ENCODE measurements at regions not wholly inside any gene's neighbourhood (a gene's known extent, or its start where the extent isn't known, plus 50 kb on each side); places are given as distances from the start of the nearest gene placed in this dataset.
"Not testable (repeated sequence)": the region's sequence is repeated elsewhere in the genome, so short reads cannot be mapped to it uniquely, and the experiment has no call there.

DNA sequence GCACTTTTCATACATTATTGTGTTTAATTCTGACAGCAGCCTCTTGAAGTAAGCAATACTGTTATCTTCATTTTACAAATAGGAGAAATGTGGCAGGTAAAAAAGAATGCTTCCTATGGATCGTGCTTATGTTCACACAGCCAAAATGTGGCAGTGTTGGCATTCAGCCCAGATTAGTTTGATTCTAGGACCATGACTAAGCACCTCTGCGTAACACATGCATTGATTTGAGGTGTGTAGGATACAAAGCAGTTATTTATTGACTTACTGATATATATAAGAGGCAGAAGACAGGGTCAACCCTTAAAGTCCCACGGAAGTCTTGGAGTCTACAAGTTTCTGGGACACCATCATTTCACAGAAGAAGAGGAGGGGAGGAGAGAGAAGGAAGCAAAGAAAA is 1144.4 kb upstream of the GOT2 start:
- no peak for DNase-seq (ENCODE audit: low spot score)

GRCh38 chr16:59864981-59865666 is 1131.0 kb upstream of the GOT2 start:
- no peak for DNase-seq (ENCODE audit: low spot score)

DNA sequence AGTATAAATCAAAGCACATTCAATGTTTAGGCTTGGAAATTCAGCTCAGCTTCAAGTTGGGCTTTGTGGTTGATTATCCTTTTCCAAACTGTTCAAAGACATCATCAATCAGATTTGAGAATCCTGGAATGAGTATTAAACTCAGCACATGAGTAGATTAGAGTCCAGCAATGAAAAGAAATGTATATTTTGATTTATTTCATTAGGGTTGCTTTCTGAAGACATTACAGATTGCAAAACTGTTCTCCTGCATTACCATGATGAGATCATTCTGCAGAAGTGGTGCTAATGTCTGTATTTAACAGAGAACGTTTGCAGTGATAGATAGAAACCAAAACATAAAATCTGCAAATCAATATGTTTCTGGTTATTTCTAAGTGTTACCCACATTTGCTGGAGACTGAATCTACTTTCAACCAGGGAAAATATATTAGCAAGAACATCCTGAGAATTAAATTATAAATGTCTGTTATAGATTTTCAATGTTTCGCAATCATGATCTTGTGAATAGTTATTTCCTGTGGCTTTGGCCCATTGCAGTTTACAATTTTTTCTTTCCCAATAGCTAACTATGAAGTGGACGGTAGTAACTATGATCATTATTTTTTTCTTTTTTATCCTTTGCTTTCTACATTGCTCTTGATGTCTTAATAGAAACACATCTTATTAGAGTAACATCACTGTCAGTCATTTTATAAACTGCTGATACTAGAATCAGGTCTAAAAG is 1125.7 kb upstream of the GOT2 start:
- no peak for DNase-seq (ENCODE audit: low spot score)

- DNase-seq (ENCODE audit: low spot score) = no peak
Observed at GRCh38 chr16:59854846-59855439, 1120.8 kb upstream of the GOT2 start.

DNA sequence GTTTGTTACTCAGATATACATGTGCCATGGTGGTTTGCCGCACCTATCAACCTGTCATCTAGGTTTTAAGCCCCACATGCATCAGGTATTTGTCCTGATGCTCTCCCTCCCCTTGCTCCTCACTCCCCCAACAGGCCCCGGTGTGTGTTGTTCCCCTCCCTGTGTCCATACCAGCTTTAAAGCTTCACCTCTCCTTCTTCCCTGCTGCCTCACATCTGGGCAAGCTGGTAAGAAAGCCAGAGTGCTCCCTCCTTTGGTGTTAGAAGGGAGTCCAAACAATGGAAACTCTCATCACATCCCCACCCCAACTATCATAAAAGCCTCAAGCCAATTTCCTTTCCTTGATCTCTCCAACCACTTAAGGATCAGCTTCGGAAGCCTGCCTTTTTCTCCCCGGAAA is 1115.6 kb upstream of the GOT2 start:
- no peak for DNase-seq (ENCODE audit: low spot score)

DNA sequence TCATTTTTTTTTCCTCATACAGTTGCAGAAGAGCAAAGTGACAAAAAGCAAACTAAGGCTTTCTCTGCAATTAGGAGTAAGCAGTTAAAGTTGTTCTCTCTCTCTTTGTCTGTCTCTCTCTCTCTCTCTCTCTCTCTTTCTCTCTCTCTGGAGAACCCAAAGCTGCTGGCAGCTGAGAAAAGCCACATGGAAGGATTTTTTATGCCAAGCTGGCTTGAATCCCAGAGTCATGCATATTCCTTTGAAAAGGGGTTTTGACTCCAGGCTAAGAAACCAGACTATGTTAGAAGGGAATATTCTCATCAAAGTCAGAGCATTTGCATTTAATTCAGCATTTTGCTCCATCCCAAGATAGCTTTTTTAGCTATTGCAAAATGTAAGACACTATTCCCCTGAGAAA is 1114.2 kb upstream of the GOT2 start:
- DNase-seq (ENCODE audit: low spot score) = no peak

DNA sequence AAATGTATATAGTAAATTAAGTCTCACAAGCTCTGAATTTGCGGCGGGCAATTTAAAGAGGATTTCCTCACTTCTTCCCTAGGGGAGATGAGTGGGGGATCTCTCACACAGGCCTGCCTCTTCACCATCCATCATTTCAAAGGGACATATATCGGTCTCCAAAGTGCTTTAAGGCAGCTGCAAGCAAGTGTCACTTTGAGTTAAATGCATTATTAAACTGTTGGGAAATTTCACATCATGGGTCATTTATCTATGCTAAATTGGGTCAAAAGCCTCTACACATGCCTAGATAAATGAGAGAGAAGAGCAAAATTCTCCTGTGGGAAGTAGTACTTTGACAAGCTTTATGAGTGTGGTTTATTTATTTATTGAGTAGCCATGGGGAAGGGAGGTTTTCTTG is 1106.1 kb upstream of the GOT2 start:
- no peak for DNase-seq (ENCODE audit: low spot score)

DNA sequence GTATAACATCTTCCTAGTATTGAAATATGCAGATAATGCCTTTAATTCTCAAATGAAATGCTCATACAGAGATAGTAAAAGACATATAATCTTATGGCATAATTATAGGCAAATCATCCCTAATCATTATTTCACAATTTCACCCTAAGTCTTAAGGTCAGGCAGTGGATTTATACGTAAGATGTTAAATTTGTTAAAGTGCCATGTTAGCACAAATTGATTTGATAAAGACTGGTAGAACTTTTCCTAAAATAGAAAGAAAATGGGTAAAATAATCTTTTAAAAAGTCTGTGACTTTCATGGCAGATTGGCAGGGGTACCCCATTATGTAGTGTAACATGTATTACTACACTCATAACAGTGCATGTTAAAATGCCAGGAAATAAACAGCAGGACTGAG is 1092.7 kb upstream of the GOT2 start:
- no peak for DNase-seq (ENCODE audit: low spot score)

DNA sequence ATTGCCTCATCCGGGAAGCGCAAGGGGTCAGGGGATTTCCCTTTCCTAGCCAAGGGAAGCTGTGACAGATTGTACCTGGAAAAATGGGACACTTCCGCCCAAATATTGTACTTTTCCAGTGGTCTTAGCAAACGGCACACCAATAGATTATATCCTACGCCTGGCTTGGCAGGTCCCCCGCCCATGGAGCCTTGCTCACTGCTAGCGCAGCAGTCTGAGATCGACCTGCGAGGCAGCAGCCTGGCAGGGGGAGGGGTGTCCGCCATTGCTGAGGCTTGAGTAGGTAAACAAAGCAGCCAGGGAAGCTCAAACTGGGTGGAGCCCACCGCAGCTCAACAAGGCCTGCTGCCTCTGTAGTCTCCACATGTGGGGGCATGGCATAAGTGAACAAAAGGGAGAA is 1075.4 kb upstream of the GOT2 start:
- not testable (repeated sequence) for DNase-seq (ENCODE audit: low spot score)

DNA sequence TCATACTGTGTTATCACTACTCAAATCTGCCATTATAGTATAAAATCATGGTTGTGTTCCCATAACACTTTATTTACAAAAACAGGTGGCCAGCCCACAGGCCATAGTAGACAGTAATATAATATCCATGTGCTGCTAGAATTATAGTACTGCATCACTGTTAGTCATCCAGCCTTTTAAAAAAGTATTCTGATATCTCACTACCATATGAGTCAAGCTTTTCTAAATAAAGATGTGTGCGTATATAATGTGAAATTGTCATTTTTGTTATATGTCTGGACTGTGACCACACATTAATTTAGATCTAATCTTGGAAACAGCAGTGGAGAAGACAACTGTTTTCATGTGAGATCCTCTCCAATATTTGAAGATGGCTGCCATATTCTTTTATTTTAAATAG is 1049.1 kb upstream of the GOT2 start:
- no peak for DNase-seq (ENCODE audit: low spot score)

DNA sequence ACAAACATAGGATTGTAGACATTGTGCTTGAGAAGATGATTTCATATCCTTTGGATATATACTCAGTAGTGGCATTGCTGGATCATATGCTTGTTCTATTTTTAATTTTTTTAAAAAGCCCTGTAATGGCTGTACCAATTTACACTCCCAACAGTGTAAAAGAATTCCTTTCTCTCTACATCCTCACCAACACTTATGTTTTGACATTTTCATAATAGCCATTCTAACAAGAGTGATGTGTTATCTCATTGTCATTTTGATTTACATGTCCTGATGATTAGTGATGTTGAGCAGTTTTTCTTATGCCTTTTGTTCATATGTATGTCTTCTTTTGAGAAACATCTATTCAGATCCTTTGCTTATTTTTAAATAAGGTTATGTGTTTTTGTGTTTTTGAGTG is 1039.2 kb upstream of the GOT2 start:
- no peak for DNase-seq (ENCODE audit: low spot score)

GRCh38 chr16:59759296-59759695 is 1025.2 kb upstream of the GOT2 start:
- no peak for DNase-seq (ENCODE audit: low spot score)

GRCh38 chr16:59758848-59759247 is 1024.7 kb upstream of the GOT2 start:
- no peak for DNase-seq (ENCODE audit: low spot score)

DNA sequence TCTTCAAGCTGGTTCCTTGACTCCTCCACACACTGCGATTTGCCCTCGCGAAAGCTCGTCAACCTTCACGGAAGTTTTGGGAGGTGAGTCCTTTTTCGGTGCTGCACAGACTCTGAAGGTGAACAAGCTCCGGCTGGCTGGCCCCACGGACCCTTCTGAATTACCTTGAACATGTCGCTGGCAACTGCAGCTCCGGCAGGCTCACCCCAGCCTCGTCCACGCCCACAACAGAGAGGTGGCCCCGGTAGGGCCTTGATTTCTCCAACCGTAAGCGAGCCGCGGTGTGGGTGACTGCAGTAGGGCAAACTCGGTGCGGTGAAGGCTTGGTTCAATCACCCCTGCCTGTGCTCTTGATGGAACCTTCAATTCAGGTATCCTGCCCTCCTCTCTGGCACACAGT is 1020.7 kb upstream of the GOT2 start:
- no peak for DNase-seq (ENCODE audit: low spot score)

- no peak for DNase-seq (ENCODE audit: low spot score)
Observed at GRCh38 chr16:59749662-59750336, 1015.7 kb upstream of the GOT2 start.

DNA sequence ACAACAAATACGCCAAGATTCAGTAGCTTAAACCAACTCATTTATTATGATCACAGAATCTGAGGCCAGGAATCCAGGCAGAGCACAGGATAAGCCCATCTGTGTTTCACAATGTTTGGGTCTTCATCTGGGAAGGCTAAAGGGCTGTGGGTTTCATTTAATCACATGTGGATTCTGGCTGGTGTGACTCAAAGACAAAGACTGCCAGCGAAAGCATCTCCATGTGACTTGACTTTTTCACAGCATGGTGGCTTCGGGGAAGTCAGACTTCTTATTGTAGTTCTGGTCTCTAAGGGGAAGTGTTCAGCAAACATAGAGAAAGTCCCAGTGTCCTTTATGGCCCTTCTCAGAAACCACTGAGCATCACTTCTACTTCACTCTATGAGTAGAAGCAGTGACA is 1014.4 kb upstream of the GOT2 start:
- DNase-seq (ENCODE audit: low spot score) = no peak

GRCh38 chr16:59743504-59743903 is 1009.4 kb upstream of the GOT2 start:
- no peak for DNase-seq (ENCODE audit: low spot score)

DNA sequence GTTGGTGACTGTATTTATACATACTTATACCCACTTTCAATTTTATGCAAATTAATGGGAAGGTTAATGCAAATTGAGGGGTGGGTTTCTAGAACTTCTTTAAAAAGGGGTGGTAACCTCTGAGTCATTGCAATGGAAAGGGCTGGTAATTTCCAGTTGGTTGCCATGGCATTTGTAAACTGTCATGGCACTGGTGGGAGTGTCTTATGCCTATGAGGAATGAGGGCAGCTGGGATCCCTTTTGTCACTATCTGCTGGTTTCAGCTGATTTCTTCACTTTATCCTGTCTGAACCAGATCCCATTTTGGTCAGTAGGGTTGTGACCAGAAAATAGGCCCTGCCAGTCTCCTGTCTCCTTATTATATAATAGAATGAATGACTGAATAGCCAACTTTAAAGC is 1006.7 kb upstream of the GOT2 start:
- no peak for DNase-seq (ENCODE audit: low spot score)

DNA sequence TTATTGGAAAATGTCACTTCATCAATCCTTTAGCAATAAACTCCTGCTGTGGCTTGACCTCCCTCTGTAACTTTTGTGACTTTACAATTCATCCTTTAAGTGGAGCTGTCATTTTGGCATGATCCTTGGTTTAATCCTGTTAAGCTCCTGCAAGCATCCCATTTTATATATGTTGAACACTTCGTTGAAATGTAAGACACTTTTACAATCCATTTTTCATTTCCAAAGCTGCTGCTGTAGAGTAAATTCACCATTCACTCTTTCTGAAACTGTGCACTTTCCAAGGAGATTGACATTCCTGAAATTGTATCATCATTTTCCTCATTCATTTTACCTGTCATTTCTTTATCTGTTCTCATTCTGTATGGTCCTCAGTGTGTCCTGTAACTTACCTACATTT is 1003.2 kb upstream of the GOT2 start:
- no peak for DNase-seq (ENCODE audit: low spot score)

- no peak for DNase-seq (ENCODE audit: low spot score)
Observed at GRCh38 chr16:59733321-59733720, 999.2 kb upstream of the GOT2 start.

- no peak for DNase-seq (ENCODE audit: low spot score)
Observed at GRCh38 chr16:59729613-59730012, 995.5 kb upstream of the GOT2 start.

- no peak for DNase-seq (ENCODE audit: low spot score)
Observed at GRCh38 chr16:59719121-59719520, 985.0 kb upstream of the GOT2 start.

Data from AG08396 (cell line).